ENCODE measurements at regions not wholly inside any gene's neighbourhood (a gene's known extent, or its start where the extent isn't known, plus 50 kb on each side); places are given as distances from the start of the nearest gene placed in this dataset.

DNA sequence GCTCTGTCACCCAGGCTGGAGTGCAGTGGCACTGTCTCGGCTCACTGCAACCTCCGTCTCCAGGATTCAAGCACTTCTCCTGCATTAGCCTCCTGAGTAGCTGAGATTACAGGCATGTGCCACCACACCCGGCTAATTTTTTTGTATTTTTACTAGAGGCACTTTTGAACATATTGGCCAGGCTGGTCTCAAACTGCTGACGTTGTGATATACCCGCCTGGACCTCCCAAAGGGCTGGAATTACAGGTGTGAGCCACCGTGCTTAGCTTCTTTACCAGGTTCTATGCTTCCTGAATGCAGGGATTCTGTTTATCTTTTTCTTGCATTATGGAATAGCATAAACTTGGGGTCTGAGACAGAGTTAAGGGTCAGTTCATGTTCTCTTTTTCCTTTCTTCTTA, 317.9 kb upstream of the RBFOX1 start:
- TF ChIP-seq ZNF384 (IDR thresholded peaks at IDR 0.05) (no peak), SUZ12 (IDR thresholded peaks at IDR 0.05) (no peak), FOXK2 (IDR thresholded peaks at IDR 0.05) (no peak), TARDBP (IDR thresholded peaks at IDR 0.05) (no peak), ARNT (IDR thresholded peaks at IDR 0.05) (no peak), FOXM1 (IDR thresholded peaks at IDR 0.05; ENCODE audit: borderline replicate concordance) (no peak)
